Vagina (tissue), 2 donors: ENCODE measurements at regions not wholly inside any gene's neighbourhood (a gene's known extent, or its start where the extent isn't known, plus 50 kb on each side); places are given as distances from the start of the nearest gene placed in this dataset.
"Not testable (repeated sequence)": the region's sequence is repeated elsewhere in the genome, so short reads cannot be mapped to it uniquely, and the experiment has no call there.

ENCODE experiments used
- DNase-seq, 2 donors: peaks; one replicate each; pipeline ENCODE4 v3.0.0-alpha.2; 2017; ENCODE audit errors: extremely low spot score in 2 of 2
- H3K27ac ChIP-seq: fragments of 200-600 bp; sonication (generic); one replicate; pipeline ENCODE4 v1.5.1; 2019
- H3K27me3 ChIP-seq: fragments of 200-600 bp; sonication (generic); one replicate; pipeline ENCODE4 v1.5.1; 2019
- H3K36me3 ChIP-seq, 2 donors: fragments of 200-600 bp; sonication (generic); one replicate each; pipeline ENCODE4 v1.5.1; 2017 to 2019
- H3K4me1 ChIP-seq: fragments of 200-600 bp; sonication (generic); one replicate; pipeline ENCODE4 v1.5.1; 2019
- H3K4me3 ChIP-seq, 2 donors: fragments of 200-600 bp; sonication (generic); 1 replicate in 1 of 2; 2 replicates in 1 of 2; pipeline ENCODE4 v1.5.1; 2016 to 2019
- H3K9me3 ChIP-seq: fragments of 200-600 bp; sonication (generic); one replicate; pipeline ENCODE4 v1.5.1; 2019
- POLR2A ChIP-seq, 2 donors: fragments of 450-650 bp; IDR thresholded peaks; one replicate each; pipeline ENCODE4 v1.6.1; 2017; ENCODE audit warnings: antibody characterized with exemption in 2 of 2, mild to moderate bottlenecking in 2 of 2, moderate library complexity in 2 of 2
- POLR2AphosphoS5 ChIP-seq, 2 donors: sonication (generic); formaldehyde crosslinking; IDR thresholded peaks; one replicate each; pipeline ENCODE4 v1.9.0; 2017; ENCODE audit warnings: antibody characterized with exemption in 2 of 2, mild to moderate bottlenecking in 2 of 2, low read depth in 1 of 2; ENCODE audit not compliant: insufficient read depth in 1 of 2
- intact Hi-C: fragments of 100-400 bp; cut with DNase I; formaldehyde crosslinking; loops from one replicate; pipeline ENCODE4 v1.15.1; 2023
- TF ChIP-seq, protein P1 (sequence below), 3 experiments: fragments of 450-650 bp in 2 of 3; fragments of 200-600 bp in 1 of 3; sonication (generic) in 1 of 3; IDR thresholded peaks; one replicate each; pipeline ENCODE4 v1.5.1; 2017 to 2019; ENCODE audit warnings: antibody characterized with exemption in 3 of 3, mild to moderate bottlenecking in 2 of 3, moderate library complexity in 2 of 3

DNA sequence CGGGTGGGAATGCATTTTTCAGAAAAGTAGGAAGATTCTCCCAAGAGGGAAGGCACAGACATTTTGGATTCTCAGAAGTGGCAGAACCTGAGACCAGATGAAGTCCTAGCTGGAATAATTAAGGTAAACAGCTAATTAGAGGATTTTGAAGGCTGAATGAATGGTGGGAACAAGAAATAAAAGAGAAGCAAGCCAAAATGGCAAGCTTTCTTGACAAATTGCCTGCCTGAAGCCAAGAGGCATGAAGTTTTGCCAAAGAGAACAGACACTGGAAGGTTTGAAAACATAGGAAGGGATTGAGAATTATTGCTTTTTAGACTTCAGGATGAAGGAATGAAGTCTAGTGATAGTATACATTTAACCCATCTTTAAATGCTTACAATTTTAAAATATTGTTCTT, 115.0 kb upstream of the SEM1 start:
- no peaks in the 10 kb centered on the region for H3K9me3 ChIP-seq
- no peaks in the 10 kb centered on the region for H3K27me3 ChIP-seq
- no peak for DNase-seq
- intact Hi-C loops = no loop called here
- no peaks in the 10 kb centered on the region for H3K4me1 ChIP-seq
- H3K4me3 ChIP-seq = no peak overlapping the region
- no peak overlapping the region for H3K27ac ChIP-seq
- no peak for TF ChIP-seq POLR2A (IDR thresholded peaks at IDR 0.05)
- TF ChIP-seq, protein P1, sequence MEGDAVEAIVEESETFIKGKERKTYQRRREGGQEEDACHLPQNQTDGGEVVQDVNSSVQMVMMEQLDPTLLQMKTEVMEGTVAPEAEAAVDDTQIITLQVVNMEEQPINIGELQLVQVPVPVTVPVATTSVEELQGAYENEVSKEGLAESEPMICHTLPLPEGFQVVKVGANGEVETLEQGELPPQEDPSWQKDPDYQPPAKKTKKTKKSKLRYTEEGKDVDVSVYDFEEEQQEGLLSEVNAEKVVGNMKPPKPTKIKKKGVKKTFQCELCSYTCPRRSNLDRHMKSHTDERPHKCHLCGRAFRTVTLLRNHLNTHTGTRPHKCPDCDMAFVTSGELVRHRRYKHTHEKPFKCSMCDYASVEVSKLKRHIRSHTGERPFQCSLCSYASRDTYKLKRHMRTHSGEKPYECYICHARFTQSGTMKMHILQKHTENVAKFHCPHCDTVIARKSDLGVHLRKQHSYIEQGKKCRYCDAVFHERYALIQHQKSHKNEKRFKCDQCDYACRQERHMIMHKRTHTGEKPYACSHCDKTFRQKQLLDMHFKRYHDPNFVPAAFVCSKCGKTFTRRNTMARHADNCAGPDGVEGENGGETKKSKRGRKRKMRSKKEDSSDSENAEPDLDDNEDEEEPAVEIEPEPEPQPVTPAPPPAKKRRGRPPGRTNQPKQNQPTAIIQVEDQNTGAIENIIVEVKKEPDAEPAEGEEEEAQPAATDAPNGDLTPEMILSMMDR (IDR thresholded peaks at IDR 0.05) = no peak
- TF ChIP-seq POLR2AphosphoS5 (IDR thresholded peaks at IDR 0.05; ENCODE audit: insufficient read depth in 1 of 2, low read depth in 1 of 2) = no peak
- no peaks in the 10 kb centered on the region for H3K36me3 ChIP-seq

DNA sequence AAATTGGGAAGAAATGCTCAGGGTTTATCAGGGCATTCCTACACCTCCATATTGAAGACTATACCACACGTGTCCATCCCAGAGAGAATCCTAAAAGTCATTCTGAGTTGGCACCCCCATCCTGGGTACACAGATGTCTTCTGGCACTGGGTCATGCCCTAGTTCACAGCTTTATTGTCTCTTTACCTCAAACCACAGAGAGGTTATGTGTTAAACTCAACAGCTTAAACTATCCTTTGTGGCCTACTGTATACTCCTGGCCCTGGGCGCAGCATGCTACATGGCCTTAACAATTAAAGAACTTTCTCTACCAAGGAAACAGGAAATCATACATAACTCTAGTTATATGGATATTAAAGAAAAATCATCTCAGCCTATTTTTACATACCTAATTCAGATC, 115.6 kb upstream of the SEM1 start:
- Histone ChIP-seq H3K9me3 (no peaks in the 10 kb centered on the region), H3K4me3 (no peak overlapping the region), H3K27me3 (no peaks in the 10 kb centered on the region), H3K27ac (no peak overlapping the region), H3K4me1 (no peaks in the 10 kb centered on the region), H3K36me3 (no peaks in the 10 kb centered on the region)
- intact Hi-C loops = no loop called here
- DNase-seq = no peak
- no peak for TF ChIP-seq POLR2AphosphoS5 (IDR thresholded peaks at IDR 0.05; ENCODE audit: insufficient read depth in 1 of 2, low read depth in 1 of 2)
- TF ChIP-seq, protein P1 (IDR thresholded peaks at IDR 0.05) = no peak
- TF ChIP-seq POLR2A (IDR thresholded peaks at IDR 0.05) = no peak

DNA sequence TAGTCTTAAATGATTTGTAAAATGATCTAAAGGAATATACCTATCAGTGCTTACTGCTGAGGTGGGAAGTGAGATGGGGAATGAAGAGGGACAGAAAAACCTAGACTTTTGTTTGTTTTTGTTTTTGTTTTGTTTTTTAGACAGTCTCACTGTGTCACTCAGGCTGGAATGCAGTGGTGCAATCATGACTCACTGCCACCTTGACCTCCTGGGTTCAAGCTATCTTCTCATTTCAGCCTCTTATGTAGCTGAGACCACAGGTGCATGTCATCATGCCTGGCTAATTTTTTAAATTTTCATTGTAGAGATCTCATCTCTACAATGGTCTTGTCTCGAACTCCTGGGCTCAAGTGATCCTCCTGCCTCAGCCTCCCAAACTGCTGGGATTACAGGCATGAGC, 116.4 kb upstream of the SEM1 start:
- no peak overlapping the region for H3K4me3 ChIP-seq
- intact Hi-C loops = no loop called here
- H3K27ac ChIP-seq = no peak overlapping the region
- DNase-seq = no peak
- no peaks in the 10 kb centered on the region for H3K9me3 ChIP-seq
- H3K4me1 ChIP-seq = no peaks in the 10 kb centered on the region
- H3K36me3 ChIP-seq = no peaks in the 10 kb centered on the region
- TF ChIP-seq POLR2A (IDR thresholded peaks at IDR 0.05) (no peak), POLR2AphosphoS5 (IDR thresholded peaks at IDR 0.05; ENCODE audit: insufficient read depth in 1 of 2, low read depth in 1 of 2) (no peak)
- TF ChIP-seq, protein P1 (IDR thresholded peaks at IDR 0.05) = no peak
- no peaks in the 10 kb centered on the region for H3K27me3 ChIP-seq

DNA sequence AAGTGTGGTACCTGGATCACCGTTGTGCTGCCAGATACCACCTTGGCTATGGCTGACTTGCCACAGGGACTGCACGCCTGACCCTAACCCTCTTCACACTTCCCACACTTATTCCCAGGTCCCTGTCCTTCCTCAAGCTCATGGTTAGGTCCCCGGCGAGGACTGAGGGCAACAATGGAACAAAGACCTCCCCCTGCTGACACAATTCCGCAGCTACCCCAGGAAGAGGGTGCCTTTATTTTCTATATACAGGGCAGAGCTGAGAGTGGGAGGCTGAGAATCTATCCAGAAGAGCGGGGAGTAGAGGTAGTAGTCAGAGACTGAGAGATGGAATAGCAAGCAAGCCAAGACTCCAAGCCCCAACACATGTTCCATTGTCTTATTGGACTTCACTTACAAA, 118.1 kb upstream of the SEM1 start:
- Histone ChIP-seq H3K27me3 (no peaks in the 10 kb centered on the region), H3K27ac (no peak overlapping the region), H3K4me1 (no peaks in the 10 kb centered on the region), H3K4me3 (no peak overlapping the region), H3K36me3 (no peaks in the 10 kb centered on the region), H3K9me3 (no peaks in the 10 kb centered on the region)
- TF ChIP-seq, protein P1 (IDR thresholded peaks at IDR 0.05) = no peak
- TF ChIP-seq POLR2A (IDR thresholded peaks at IDR 0.05) = no peak
- TF ChIP-seq POLR2AphosphoS5 (IDR thresholded peaks at IDR 0.05; ENCODE audit: insufficient read depth in 1 of 2, low read depth in 1 of 2) = no peak
- no peak for DNase-seq
- intact Hi-C loops = no loop called here

DNA sequence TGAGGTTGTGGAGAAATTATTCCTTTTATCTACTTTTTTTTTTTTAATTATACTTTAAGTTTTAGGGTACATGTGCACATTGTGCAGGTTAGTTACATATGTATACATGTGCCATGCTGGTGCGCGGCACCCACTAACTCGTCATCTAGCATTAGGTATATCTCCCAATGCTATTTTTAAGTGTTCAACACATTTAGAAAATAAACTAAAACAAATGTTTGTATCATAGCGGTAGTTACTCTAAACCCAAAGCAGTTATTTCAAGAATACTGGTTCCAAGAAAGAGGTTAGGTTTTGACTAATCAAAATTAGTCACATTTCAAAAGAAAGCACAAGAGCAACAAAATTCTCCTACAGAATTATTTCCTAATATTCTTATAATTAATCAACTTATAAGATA, 119.5 kb upstream of the SEM1 start:
- H3K27me3 ChIP-seq, H3K4me3 ChIP-seq, H3K27ac ChIP-seq, H3K36me3 ChIP-seq, DNase-seq, H3K9me3 ChIP-seq, H3K4me1 ChIP-seq, intact Hi-C loops: not testable (repeated sequence)

DNA sequence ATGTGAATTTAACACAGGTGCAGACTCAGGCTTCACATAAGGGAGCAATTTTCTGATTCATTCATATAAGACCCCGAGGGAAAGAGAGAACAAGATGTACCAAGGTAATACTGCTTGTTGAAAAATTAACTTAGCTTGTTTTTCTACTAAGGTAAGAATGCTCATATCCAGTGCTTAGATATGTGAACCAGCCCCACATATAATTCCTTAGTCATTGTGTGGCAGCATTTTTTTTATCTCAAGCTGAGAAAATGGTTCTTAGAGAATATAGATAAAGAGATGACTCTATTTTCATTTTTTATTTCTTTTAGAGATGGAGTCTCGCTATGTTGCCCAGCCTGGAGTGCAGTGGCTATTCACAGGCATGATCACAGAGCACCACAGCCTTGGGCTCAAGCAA, 121.8 kb upstream of the SEM1 start:
- Histone ChIP-seq H3K27me3 (no peaks in the 10 kb centered on the region), H3K9me3 (no peaks in the 10 kb centered on the region), H3K27ac (no peak overlapping the region), H3K4me1 (peaks cover 8% of the 10 kb centered on the region), H3K36me3 (no peaks in the 10 kb centered on the region), H3K4me3 (no peak overlapping the region)
- intact Hi-C loops = no loop called here
- DNase-seq = no peak
- TF ChIP-seq POLR2A (IDR thresholded peaks at IDR 0.05) = no peak
- TF ChIP-seq, protein P1 (IDR thresholded peaks at IDR 0.05) = no peak
- TF ChIP-seq POLR2AphosphoS5 (IDR thresholded peaks at IDR 0.05; ENCODE audit: insufficient read depth in 1 of 2, low read depth in 1 of 2) = no peak
